GM21717 (cell line): ENCODE measurements at regions not wholly inside any gene's neighbourhood (a gene's known extent, or its start where the extent isn't known, plus 50 kb on each side); places are given as distances from the start of the nearest gene placed in this dataset.
"Not testable (repeated sequence)": the region's sequence is repeated elsewhere in the genome, so short reads cannot be mapped to it uniquely, and the experiment has no call there.

Experiments
- ATAC-seq: cut with Tn5 transposase; IDR thresholded peaks from one replicate; pipeline ENCODE4 v1.9.1; 2021; ENCODE audit warnings: mild to moderate bottlenecking, moderate library complexity; ENCODE audit not compliant: unreplicated experiment

DNA sequence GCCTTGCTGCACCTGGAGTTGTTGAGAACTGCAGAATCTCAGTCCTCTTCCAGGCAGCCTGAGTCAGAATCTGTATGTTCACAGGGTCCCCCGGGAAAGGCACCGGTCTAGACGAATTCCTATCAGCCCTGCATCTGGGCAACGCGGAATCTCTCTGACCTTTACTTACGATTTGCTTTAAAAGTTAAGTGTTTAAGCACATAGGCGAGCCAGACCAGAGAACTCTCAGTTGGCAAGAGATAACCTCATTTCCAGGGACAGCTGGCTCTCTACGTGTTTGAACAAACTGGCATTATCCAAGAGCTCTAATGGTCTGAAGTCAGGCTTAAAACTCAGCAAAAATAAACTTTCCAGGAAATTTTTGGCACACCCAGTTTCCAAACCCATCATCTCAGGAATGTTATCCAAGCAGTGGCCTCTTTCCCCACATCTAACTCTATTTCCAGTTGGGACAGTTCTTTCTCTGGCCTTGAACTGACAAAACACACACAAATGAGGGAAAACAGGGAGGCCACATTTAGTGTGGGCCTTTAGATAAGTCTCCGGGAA lies 53.4 kb downstream of the HES1 start:
- ATAC-seq, result no peak

DNA sequence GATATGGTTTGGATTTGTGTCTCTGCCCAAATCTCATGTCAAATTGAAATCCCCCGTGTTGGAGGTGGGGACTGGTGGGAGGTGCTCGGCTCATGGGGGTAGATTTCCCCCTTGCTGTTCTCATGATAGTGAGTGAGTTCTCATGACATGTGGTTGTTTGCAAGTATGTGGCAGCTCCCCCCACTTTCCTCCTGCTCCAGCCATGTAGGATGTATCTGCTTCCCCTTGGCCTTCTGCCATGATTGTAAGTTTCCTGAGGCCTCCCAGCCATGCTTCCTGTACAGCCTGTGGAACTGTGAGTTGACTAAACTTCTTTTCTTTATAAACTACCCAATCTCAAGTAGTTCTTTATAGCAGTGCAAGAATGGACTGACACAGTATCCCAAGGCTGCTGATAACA lies 55.9 kb downstream of the HES1 start:
- not testable (repeated sequence) for ATAC-seq

- no peak for ATAC-seq
These were observed 58.3 kb downstream of the HES1 start for GRCh38 chr3:194194051-194194756.

- no peak for ATAC-seq
These were observed 58.8 kb downstream of the HES1 start for GRCh38 chr3:194194757-194195085.

GRCh38 chr3:194195611-194196010 lies 59.7 kb downstream of the HES1 start:
- no peak for ATAC-seq

DNA sequence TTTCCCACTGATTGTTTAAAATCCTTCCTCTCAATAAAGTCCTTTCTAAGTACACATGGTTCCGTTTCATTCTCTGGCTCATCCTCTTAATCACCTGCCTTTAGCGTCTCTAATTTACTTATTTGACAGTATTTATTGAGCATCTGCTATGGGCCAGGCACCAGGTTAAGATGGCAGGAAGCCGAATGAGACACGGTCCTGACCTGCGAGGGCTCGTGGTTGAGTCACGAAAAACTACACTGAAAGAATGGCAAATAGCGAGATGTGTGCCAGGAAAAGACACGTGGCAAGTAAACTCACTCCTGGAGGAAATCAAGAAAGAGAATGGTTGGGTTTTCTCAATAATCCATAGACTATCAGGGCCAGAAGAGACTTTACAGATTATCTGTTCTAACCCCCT lies 60.9 kb downstream of the HES1 start:
- ATAC-seq, result no peak

GRCh38 chr3:194197396-194197960 lies 61.5 kb downstream of the HES1 start:
- ATAC-seq, result no peak

DNA sequence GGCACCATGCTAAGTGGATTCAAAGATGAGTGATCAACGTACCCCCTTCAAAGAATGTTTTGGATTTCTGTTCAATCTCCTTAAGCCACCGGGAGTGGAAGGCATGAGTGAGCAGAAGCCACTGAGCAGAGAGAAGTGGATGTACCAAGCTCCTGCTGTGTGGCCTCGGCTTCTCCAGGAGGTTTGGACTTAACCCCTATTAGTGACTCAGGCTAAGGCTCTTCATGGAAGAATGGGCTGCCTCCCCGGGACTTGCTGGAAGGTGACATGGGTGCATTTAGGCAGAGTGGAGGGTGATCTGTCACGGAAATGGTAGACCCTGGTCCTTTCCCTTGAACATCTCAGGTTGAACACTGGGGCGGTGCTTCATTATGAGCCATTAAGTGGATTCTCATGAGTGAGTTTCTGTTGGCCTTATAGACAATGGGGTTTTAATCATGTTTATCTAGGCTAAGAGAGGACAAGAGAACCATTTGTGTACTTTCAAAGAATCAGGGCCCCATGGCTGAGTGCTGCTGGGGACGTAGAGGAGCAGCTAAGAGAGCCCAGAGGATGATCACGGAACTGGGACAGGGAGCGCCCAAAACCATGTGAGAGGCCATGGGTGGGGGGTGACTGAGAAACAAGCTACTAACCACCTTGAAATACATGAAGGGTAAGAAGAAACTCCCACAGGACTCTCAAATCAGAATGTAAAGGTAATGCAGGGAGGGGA lies 62.2 kb downstream of the HES1 start:
- ATAC-seq, result no peak

- ATAC-seq, result no peak
These were observed 63.0 kb downstream of the HES1 start for GRCh38 chr3:194198938-194199337.

GRCh38 chr3:194200422-194201081 lies 64.6 kb downstream of the HES1 start:
- ATAC-seq, result no peak

GRCh38 chr3:194201953-194202666 lies 66.2 kb downstream of the HES1 start:
- ATAC-seq, result no peak

- peak; percentile 64 for ATAC-seq
These were observed 67.6 kb downstream of the HES1 start for GRCh38 chr3:194203482-194204041.

- peak; percentile 51 for ATAC-seq
These were observed 68.4 kb downstream of the HES1 start for GRCh38 chr3:194204042-194204987.

GRCh38 chr3:194205675-194206133 lies 69.8 kb downstream of the HES1 start:
- ATAC-seq, result no peak

- ATAC-seq, result no peak
These were observed 70.4 kb downstream of the HES1 start for GRCh38 chr3:194206320-194206719.

DNA sequence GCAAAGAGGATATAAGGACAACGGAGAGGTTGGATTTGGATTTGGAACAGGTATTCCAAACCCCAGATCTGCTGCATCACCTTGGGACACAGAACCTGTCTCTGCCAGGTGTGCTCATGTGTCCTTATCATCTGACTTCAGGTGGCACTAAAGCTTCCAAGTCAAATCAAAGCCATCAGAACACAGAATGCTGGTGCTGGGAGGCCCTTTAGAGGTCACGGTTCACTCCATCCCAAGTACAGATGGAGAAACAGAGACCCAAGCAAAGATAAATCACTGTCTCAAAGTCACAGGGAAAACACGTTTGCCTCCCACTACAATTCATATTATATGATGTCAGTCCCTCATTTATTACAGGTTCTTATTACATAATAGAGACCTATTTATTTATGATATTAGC lies 72.8 kb downstream of the HES1 start:
- ATAC-seq, result no peak

DNA sequence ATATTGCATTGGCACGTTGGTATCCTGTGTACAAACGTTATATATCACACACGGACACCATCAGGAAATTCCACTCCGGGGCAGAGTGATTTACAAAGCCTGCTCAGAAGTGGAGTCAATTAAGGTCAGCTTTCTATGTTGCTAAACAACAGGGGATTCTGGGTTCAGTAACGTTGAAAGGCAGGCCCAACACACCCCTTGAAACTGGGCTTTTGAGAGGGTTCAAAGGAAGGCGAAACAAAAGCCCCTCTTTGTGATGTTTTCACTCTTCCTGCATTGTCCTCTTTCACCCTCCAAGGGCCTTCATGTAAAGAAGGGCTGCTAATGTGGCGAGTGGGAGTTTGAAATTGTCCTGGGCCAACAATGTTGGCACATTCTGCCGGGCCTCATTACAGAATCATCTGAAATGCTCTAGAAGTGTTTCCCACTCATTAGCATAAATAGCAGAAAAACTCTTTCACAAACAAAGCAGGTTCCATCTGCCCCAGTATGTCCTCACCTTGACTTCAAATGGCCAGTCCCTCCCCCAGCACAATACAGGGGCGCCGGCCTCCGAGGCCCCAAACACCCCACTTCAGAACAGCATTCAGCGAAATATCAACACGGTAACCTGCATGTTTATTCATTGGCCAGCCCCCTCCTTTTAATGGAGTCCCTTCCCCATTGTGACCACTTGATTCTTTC lies 76.4 kb downstream of the HES1 start:
- no peak for ATAC-seq

DNA sequence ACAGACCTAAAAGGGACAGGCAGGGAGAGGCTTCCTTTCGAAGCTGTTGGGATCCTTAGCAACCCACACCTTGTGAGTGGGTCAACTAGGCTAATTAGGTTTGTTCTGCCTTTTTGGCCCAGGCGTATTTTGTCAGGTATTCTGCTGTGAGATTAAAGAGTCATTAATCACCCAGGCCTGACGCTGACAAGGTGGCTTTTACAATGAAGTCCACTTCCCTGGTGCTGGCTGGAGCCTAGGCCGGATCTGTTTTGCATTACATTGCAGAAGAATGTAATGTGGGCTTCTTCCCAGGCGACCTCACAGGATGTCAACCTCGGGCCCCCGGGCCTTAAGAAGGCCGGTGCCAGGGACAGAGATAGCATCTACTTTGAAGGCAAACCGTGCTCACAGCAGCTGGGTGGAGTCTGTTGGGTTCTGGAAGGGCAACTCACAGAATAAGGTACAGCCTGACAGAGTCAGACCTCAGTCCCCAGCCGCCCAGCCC lies 76.9 kb downstream of the HES1 start:
- no peak for ATAC-seq

DNA sequence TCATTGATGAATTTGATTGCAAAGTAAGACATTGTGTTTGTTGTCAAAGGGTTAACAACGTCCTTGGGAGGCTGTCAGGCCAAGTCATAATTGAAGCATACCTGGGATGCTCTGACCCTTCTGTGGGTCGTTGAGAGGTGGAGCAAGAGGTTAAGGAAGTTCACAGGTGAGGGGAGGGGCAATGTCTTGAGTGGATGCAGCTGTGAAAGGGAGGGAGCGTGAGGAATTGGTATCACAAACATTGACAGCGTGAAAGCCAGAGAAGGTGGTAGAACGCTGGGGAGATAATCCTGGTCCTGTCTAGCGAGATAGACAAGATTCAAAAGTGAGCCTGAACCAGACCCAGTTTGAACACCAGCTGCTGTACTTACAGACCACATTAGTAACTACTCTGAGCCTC lies 79.4 kb downstream of the HES1 start:
- ATAC-seq, result no peak
